ENCODE measurements at regions not wholly inside any gene's neighbourhood (a gene's known extent, or its start where the extent isn't known, plus 50 kb on each side); places are given as distances from the start of the nearest gene placed in this dataset.

DNA sequence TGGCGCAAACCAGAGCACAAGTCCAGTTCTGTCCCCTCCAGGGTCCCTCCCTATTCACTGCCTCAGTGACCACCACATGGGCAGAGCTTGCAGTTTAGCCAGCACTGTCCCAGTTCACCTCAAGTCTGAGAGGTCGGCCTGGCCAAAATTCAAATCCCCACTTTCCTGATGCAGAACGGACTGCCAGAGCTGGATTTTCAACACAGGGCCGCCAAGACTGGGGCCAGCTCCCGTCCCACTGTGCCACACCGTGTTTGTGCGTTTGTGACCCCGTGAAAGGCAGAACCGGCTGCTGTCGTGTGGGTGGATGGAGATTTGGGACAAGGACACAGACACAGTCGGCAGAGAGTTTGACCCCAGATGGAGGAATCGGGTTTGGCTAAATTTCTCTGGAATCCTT lies 176.7 kb downstream of the URI1 start:
- no peak for DNase-seq (ENCODE audit: extremely low read depth, low read depth)
- TF ChIP-seq, protein P1, sequence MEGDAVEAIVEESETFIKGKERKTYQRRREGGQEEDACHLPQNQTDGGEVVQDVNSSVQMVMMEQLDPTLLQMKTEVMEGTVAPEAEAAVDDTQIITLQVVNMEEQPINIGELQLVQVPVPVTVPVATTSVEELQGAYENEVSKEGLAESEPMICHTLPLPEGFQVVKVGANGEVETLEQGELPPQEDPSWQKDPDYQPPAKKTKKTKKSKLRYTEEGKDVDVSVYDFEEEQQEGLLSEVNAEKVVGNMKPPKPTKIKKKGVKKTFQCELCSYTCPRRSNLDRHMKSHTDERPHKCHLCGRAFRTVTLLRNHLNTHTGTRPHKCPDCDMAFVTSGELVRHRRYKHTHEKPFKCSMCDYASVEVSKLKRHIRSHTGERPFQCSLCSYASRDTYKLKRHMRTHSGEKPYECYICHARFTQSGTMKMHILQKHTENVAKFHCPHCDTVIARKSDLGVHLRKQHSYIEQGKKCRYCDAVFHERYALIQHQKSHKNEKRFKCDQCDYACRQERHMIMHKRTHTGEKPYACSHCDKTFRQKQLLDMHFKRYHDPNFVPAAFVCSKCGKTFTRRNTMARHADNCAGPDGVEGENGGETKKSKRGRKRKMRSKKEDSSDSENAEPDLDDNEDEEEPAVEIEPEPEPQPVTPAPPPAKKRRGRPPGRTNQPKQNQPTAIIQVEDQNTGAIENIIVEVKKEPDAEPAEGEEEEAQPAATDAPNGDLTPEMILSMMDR (IDR thresholded peaks at IDR 0.05; ENCODE audit: low read depth, low read length): no peak

DNA sequence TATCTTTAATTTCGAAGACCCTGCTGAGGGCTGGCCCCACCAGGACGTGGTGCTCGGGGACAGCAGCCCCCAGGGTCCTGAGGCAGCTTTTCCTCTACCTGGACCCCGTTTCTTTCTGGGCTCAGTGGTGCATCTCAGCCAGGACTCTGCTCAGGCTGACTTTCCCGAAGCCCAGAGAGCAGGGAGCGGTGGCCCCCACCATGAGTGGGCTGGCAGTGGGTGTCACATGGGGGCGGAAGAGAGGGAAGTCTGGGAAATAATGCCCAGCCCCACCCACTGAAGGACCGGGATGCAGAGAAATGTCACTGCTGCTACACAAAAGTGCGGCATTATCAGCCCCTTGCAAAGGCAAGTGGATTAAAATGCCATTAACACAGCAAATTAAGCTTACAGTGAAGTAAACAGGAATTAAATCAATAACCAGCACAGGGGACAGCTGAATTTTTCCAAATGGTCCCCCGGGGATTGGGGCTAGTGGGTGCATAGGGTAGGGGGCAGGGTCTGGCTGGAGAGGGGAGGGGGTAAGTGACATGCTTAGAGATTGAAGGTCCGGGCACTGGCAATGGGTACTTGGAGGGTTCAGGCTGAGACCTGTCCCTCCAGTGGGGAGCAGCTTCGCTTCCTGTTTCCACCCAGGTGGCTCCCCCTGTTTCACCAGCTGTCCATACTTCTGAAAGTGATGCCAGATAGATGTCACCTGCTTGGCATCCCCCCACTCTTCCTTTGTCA lies 177.3 kb downstream of the URI1 start:
- TF ChIP-seq, protein P1 (IDR thresholded peaks at IDR 0.05; ENCODE audit: low read depth, low read length): no peak
- no peak for DNase-seq (ENCODE audit: extremely low read depth, low read depth)

DNA sequence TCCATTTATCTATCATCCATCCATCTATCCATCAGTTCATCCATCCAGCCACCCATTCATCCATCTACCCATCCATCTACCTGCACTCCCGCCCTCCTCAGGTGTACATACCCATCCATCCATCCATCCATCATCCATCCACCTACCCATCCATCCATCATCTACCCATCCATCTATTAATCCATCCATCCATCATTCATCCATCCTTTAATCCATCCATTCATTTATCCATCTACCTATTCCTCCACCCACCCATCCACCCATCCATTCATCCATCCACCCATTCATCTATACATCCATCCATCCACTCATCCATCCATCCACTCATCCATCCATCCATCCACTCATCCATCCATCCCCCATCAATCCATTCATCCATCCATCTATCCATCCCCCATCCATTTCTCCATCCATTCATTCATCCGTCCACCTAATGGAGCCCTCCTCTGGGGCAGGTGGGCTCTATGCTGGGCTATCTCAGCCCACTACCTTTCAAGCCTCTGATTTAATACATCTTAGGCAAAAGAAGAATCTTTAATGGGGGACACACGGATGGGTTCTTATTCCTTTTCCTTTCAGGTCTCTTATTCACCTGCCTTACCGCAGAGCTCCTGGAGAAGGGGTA lies 178.9 kb downstream of the URI1 start:
- TF ChIP-seq, protein P1 (IDR thresholded peaks at IDR 0.05; ENCODE audit: low read depth, low read length): no peak
- DNase-seq (ENCODE audit: extremely low read depth, low read depth): no peak

DNA sequence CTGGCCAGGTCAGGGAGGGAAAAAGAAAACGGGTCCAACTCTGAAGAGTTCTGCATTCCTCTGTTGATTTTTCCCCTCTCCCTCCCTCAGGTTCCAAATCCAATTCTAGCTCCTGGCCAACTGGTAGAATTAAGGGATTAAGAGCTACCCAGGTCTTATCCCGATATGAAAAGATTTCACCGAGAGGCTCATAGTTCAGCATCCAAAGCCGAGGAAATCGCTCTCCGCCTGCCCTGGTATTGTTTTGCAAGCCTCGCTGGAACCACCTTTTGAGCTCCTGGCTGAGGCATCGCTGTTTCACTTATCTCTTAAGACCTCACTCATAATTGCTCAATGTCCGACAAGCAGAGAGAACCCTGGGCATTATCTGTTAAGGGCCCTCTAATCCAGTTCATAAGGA lies 180.4 kb downstream of the URI1 start:
- DNase-seq (ENCODE audit: extremely low read depth, low read depth): no peak

DNA sequence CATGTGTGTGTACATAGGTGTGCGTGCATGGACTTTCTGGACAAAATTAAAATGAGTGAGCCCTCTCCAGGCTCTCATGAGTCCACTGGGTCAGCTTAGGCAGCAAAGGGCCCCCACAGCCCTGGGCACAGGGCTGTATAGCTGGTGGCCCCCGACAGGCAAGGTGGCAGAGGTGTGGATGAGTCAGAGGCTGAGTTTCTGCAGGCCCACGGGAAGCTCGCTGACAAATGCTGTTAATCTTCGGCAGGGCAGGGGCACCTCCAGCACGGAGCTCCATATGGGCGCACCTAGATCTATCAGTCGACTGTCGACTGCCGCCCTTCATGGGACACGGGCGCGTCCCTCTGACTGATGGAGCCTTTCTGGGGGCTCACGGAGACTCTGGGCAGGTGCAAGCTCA lies 181.1 kb downstream of the URI1 start:
- DNase-seq (ENCODE audit: extremely low read depth, low read depth): no peak
- TF ChIP-seq, protein P1 (IDR thresholded peaks at IDR 0.05; ENCODE audit: low read depth, low read length): no peak

More for the DNA sequence above, 180.4 kb downstream of the URI1 start:
- TF ChIP-seq, protein P1 (IDR thresholded peaks at IDR 0.05; ENCODE audit: low read depth, low read length): no peak

DNA sequence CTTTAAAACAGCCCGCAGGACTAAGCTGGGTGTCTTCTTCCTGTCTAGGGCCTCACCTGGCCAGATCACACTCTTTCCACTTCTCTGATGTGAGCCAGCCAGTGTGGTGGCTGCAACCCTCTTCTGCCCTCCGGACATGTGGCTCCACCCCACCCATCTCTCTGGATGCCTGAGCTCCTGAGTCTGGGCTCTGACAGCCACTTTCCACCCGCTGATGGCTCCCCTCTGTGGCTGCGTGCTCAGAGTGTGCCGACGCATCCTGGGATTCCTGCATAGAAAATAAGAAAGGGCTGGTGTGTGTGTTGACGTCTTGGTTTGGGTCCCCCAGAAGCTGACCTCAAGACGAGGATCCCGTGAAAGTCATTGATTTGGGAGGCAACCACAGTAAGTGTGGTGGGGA lies 181.6 kb downstream of the URI1 start:
- DNase-seq (ENCODE audit: extremely low read depth, low read depth): no peak
- TF ChIP-seq, protein P1 (IDR thresholded peaks at IDR 0.05; ENCODE audit: low read depth, low read length): no peak

DNA sequence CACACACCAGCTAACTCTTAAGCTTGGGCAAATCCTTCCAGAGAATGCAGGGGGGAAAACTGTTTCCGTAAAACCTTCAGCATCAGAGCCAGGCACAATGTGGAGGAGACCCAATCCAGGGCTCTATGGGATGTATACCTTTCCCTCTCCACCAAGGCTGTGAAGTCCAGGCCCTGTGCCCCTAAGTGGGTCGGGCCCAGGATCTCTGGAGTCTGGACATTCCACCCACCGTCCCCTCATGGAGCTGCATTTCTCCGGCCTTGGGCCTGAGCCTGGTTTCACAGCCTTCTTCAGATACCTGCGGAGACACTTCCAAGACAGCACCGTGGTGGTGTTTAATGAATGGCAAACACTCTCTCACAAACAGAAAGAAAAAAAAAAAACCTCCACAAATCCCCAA lies 186.2 kb downstream of the URI1 start:
- no peak for DNase-seq (ENCODE audit: extremely low read depth, low read depth)
- TF ChIP-seq, protein P1 (IDR thresholded peaks at IDR 0.05; ENCODE audit: low read depth, low read length): no peak

All from AG09319 (cell line).